ENCODE measurements at regions not wholly inside any gene's neighbourhood (a gene's known extent, or its start where the extent isn't known, plus 50 kb on each side); places are given as distances from the start of the nearest gene placed in this dataset.

GRCh38 chr1:4590756-4591155, 63.7 kb upstream of the AJAP1 start:
- BruUV-seq (replicated peaks), result no TSS peak
- Mint-ChIP-seq H3K4me1 (ENCODE audit: insufficient read depth, unreplicated experiment) (no peaks in the 10 kb centered on the region), H3K9me3 (ENCODE audit: unreplicated experiment) (peaks cover 5% of the 10 kb centered on the region), H3K27me3 (ENCODE audit: insufficient read depth, unreplicated experiment) (peaks cover 12% of the 10 kb centered on the region), H3K27ac (ENCODE audit: low read depth, unreplicated experiment) (no peak overlapping the region), H3K4me3 (ENCODE audit: unreplicated experiment) (no peak overlapping the region), H3K36me3 (ENCODE audit: insufficient read depth, unreplicated experiment) (peaks cover 6% of the 10 kb centered on the region)
- intact Hi-C loops (cut with micrococcal nuclease), result no loop called here
- TF ChIP-seq CTCF (IDR thresholded peaks at IDR 0.05; ENCODE audit: unreplicated experiment), result no peak
- CTCF ChIA-PET, result no interaction called here
- no peak for DNase-seq (ENCODE audit: unreplicated experiment)
- POLR2A ChIA-PET, result no interaction called here

- BruUV-seq (replicated peaks), result no TSS peak
- H3K27me3 Mint-ChIP-seq (ENCODE audit: insufficient read depth, unreplicated experiment), result peaks cover under 1% of the 10 kb centered on the region
- DNase-seq (ENCODE audit: unreplicated experiment), result no peak
- H3K4me1 Mint-ChIP-seq (ENCODE audit: insufficient read depth, unreplicated experiment), result no peaks in the 10 kb centered on the region
- no peaks in the 10 kb centered on the region for H3K36me3 Mint-ChIP-seq (ENCODE audit: insufficient read depth, unreplicated experiment)
- H3K27ac Mint-ChIP-seq (ENCODE audit: low read depth, unreplicated experiment), result no peak overlapping the region
- ChIA-PET CTCF (no interaction called here), POLR2A (no interaction called here)
- no peak for TF ChIP-seq CTCF (IDR thresholded peaks at IDR 0.05; ENCODE audit: unreplicated experiment)
- H3K4me3 Mint-ChIP-seq (ENCODE audit: unreplicated experiment), result no peak overlapping the region
- no peaks in the 10 kb centered on the region for H3K9me3 Mint-ChIP-seq (ENCODE audit: unreplicated experiment)
- intact Hi-C loops (cut with micrococcal nuclease), result no loop called here
These were observed 62.5 kb upstream of the AJAP1 start for GRCh38 chr1:4591926-4592325.

GRCh38 chr1:4593106-4593505, 61.3 kb upstream of the AJAP1 start:
- POLR2A ChIA-PET, result no interaction called here
- no peak for DNase-seq (ENCODE audit: unreplicated experiment)
- TF ChIP-seq CTCF (IDR thresholded peaks at IDR 0.05; ENCODE audit: unreplicated experiment), result no peak
- Mint-ChIP-seq H3K4me1 (ENCODE audit: insufficient read depth, unreplicated experiment) (no peaks in the 10 kb centered on the region), H3K27ac (ENCODE audit: low read depth, unreplicated experiment) (no peak overlapping the region), H3K36me3 (ENCODE audit: insufficient read depth, unreplicated experiment) (no peaks in the 10 kb centered on the region), H3K4me3 (ENCODE audit: unreplicated experiment) (no peak overlapping the region), H3K27me3 (ENCODE audit: insufficient read depth, unreplicated experiment) (no peaks in the 10 kb centered on the region), H3K9me3 (ENCODE audit: unreplicated experiment) (no peaks in the 10 kb centered on the region)
- intact Hi-C loops (cut with micrococcal nuclease), result no loop called here
- BruUV-seq (replicated peaks), result no TSS peak
- CTCF ChIA-PET, result no interaction called here

- POLR2A ChIA-PET, result no interaction called here
These were observed 60.0 kb upstream of the AJAP1 start for GRCh38 chr1:4594286-4594991.

More at GRCh38 chr1:4594286-4594991, 60.0 kb upstream of the AJAP1 start:
- intact Hi-C loops (cut with micrococcal nuclease), result no loop called here
- H3K27ac Mint-ChIP-seq (ENCODE audit: low read depth, unreplicated experiment), result no peak overlapping the region
- DNase-seq (ENCODE audit: unreplicated experiment), result no peak
- H3K36me3 Mint-ChIP-seq (ENCODE audit: insufficient read depth, unreplicated experiment), result no peaks in the 10 kb centered on the region
- CTCF ChIA-PET, result no interaction called here
- BruUV-seq (replicated peaks), result no TSS peak
- no peaks in the 10 kb centered on the region for H3K4me1 Mint-ChIP-seq (ENCODE audit: insufficient read depth, unreplicated experiment)
- no peak for TF ChIP-seq CTCF (IDR thresholded peaks at IDR 0.05; ENCODE audit: unreplicated experiment)
- no peaks in the 10 kb centered on the region for H3K9me3 Mint-ChIP-seq (ENCODE audit: unreplicated experiment)
- H3K27me3 Mint-ChIP-seq (ENCODE audit: insufficient read depth, unreplicated experiment), result no peaks in the 10 kb centered on the region
- H3K4me3 Mint-ChIP-seq (ENCODE audit: unreplicated experiment), result no peak overlapping the region

All from MCF 10A (cell line).